Heart left ventricle (tissue), 16 donors: ENCODE measurements at regions not wholly inside any gene's neighbourhood (a gene's known extent, or its start where the extent isn't known, plus 50 kb on each side); places are given as distances from the start of the nearest gene placed in this dataset.

Experiments used
- ATAC-seq, 4 donors: fragments of 200-7000 bp; cut with Tn5 transposase; one replicate each; pipeline ENCODE4 v1.9.1; 2020 to 2022; ENCODE audit warnings: moderate library complexity in 4 of 4, mild to moderate bottlenecking in 3 of 4, moderate number of reproducible peaks in 1 of 4
- DNase-seq, 5 donors: peaks; one replicate each; pipeline ENCODE4 v3.0.0-alpha.2; 2020
- H3K27ac ChIP-seq, 12 donors: fragments of 200-600 bp; sonication (generic) in 4 of 12; one replicate each; pipeline versions ENCODE4 v1.5.0 to v1.8.0; 2016 to 2022; ENCODE audit warnings: mild to moderate bottlenecking in 2 of 12
- H3K27me3 ChIP-seq, 9 donors: fragments of 200-600 bp; sonication (generic) in 2 of 9; one replicate each; pipeline versions ENCODE4 v1.5.1 to v1.8.0; 2016 to 2022; ENCODE audit warnings: mild to moderate bottlenecking in 3 of 9
- H3K36me3 ChIP-seq, 9 donors: fragments of 200-600 bp; sonication (generic) in 2 of 9; one replicate each; pipeline versions ENCODE4 v1.5.0 to v1.8.0; 2018 to 2022; ENCODE audit warnings: mild to moderate bottlenecking in 2 of 9
- H3K4me1 ChIP-seq, 12 donors: fragments of 200-600 bp; sonication (generic) in 4 of 12; one replicate each; pipeline versions ENCODE4 v1.5.0 to v1.8.0; 2016 to 2022; ENCODE audit warnings: mild to moderate bottlenecking in 3 of 12
- H3K4me3 ChIP-seq, 12 donors: fragments of 200-600 bp; sonication (generic) in 4 of 12; one replicate each; pipeline versions ENCODE4 v1.5.0 to v1.8.0; 2017 to 2022; ENCODE audit warnings: mild to moderate bottlenecking in 9 of 12, moderate library complexity in 4 of 12
- H3K9me3 ChIP-seq, 12 donors: fragments of 200-600 bp; sonication (generic) in 4 of 12; one replicate each; pipeline versions ENCODE4 v1.5.0 to v1.8.0; 2016 to 2022; ENCODE audit warnings: mild to moderate bottlenecking in 1 of 12
- POLR2A ChIP-seq, 2 donors: fragments of 450-650 bp; IDR thresholded peaks; one replicate each; pipeline ENCODE4 v1.6.1; 2017; ENCODE audit warnings: antibody characterized with exemption in 2 of 2, mild to moderate bottlenecking in 2 of 2, moderate library complexity in 2 of 2
- WGBS, 4 donors: extraction: QIAGEN DNeasy Blood & Tissue Kit in 2 of 4; methylation state at CpG; one replicate each; pipeline versions ENCODE4 v1.1.5 to v1.1.7; 2013 to 2018; 5-methylcytosine and 5-hydroxymethylcytosine counted together
- intact Hi-C, 10 donors: fragments of 100-400 bp; cut with DNase I; formaldehyde crosslinking; loops; one replicate each; pipeline versions ENCODE4 v1.11.1 to v1.14.2; 2022
- TF ChIP-seq, protein P1 (sequence below), 12 donors: fragments of 200-600 bp; sonication (generic) in 4 of 12; IDR thresholded peaks; one replicate each; pipeline versions ENCODE4 v1.5.0 to v1.8.0; 2018 to 2022; ENCODE audit warnings: antibody characterized with exemption in 12 of 12, mild to moderate bottlenecking in 5 of 12
- donor health status: ischemic (EF 13 %, LVEDD 7.1; RV severe dilation, severe dysfunction).
- donor health status: healthy with polysubstance abuse.
- donor health status: DM: no; HTN: yes; CAD: no.
- donor health status: DM: no; HTN: no; CAD: no.
- donor health status: ischemic (EF 25% LVEDD 6.9; RV normal size, moderate dysfunction).
- donor health status: ischemic (EF 25% LVEDD 5.7; RV mildly dilated, moderate dysfunction).
- donor health status: healthy.
- donor health status: DM: yes; HTN: yes; CAD: no.
- donor health status: ischemic (EF 35%, LVEDD 5.7; RV mildly dilated, moderate dysfunction).
- donor health status: nonischemic (EF 11% LVEDD 7.7; RV severe dilation, severe dysfunction).
- donor health status: DM: yes; HTN: yes; CAD: no.
- donor health status: PGD.
- donor health status: ischemic (EF 29% LVEDD 5.4; RV normal size, mild dysfunction).
- donor health status: nonischemic (EF 23%, LVEDD 6.1; RV moderate dilation, normal function).

DNA sequence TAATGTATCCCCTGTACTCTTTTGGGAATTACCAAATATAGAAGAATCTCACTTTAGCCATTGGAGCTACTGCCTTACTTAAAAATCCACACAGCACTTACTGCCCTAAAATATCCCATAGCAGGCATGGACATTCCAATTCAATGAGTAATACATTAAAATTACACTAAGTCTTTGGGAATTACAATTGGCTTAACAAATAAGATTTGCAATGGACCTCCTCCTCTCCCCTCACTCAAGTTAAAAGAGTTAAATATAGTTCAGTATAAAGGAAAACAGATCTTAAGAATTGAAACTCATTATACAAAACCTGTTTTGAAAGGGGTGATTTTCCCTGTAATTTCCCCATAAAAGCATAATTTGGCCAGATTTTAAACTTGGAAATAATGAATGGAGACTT is 477.1 kb downstream of the SLC16A7 start:
- H3K36me3 ChIP-seq = no peaks in the 10 kb centered on the region
- no peak overlapping the region for H3K4me3 ChIP-seq
- DNase-seq (no peak), ATAC-seq (no peak)
- H3K27me3 ChIP-seq = no peaks in the 10 kb centered on the region
- intact Hi-C loops = no loop called here
- H3K27ac ChIP-seq = no peak overlapping the region
- H3K9me3 ChIP-seq = no peaks in the 10 kb centered on the region
- TF ChIP-seq, protein P1, sequence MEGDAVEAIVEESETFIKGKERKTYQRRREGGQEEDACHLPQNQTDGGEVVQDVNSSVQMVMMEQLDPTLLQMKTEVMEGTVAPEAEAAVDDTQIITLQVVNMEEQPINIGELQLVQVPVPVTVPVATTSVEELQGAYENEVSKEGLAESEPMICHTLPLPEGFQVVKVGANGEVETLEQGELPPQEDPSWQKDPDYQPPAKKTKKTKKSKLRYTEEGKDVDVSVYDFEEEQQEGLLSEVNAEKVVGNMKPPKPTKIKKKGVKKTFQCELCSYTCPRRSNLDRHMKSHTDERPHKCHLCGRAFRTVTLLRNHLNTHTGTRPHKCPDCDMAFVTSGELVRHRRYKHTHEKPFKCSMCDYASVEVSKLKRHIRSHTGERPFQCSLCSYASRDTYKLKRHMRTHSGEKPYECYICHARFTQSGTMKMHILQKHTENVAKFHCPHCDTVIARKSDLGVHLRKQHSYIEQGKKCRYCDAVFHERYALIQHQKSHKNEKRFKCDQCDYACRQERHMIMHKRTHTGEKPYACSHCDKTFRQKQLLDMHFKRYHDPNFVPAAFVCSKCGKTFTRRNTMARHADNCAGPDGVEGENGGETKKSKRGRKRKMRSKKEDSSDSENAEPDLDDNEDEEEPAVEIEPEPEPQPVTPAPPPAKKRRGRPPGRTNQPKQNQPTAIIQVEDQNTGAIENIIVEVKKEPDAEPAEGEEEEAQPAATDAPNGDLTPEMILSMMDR (IDR thresholded peaks at IDR 0.05) = no peak
- no peak for TF ChIP-seq POLR2A (IDR thresholded peaks at IDR 0.05)
- H3K4me1 ChIP-seq = peaks cover 0 to 8% (median 0%) of the 10 kb centered on the region in 12 donors

DNA sequence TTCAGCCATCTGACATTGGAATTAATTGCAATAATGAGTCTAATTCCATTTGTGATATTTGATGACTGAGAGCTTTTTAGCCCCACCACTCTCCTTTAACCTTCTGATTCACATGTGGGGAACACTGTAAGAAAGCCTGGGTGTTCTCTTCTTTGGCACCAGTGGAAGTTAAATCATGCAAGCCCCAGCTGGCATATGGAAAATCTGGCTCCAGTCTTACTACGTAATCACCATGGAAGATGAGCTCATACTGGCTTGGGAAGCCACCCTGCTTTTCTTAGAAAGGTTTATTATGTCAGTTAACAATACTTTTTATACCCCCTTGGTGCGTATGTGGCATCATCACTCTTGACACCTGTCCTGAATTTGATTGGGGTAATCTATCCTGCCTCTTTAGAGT is 479.3 kb downstream of the SLC16A7 start:
- ATAC-seq = no peak
- WGBS, 4 donors = 81 to 89% (median 85%) methylated on average over 2 of the region's 2 CpGs

DNA sequence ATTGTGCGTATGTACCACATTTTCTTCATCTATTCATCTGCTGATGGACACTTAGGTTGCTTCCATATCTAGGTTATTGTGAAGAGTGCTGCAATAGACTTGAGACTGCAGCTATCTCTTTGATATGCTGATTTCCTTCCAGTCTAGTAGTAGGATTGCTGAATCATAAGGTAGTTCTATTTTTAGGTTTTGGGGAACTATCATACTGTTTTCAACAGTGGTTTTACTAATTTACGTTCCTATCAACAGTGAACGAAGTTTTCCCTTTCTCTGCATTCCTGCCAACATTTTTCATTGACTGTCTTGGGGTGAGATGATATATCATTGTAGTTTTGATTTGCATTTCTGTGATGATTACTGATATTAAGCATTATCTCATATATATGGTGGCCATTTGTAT is 482.2 kb downstream of the SLC16A7 start:
- 74 to 80% (median 77%) methylated on average over 3 of the region's 3 CpGs for WGBS, 4 donors
- DNase-seq (no peak), ATAC-seq (no peak)
- Histone ChIP-seq H3K27ac (no peak overlapping the region), H3K4me3 (no peak overlapping the region), H3K27me3 (no peaks in the 10 kb centered on the region), H3K36me3 (no peaks in the 10 kb centered on the region), H3K9me3 (peaks cover 0 to 10% (median 0%) of the 10 kb centered on the region in 12 donors), H3K4me1 (peaks cover 0 to 2% (median 0%) of the 10 kb centered on the region in 12 donors)
- TF ChIP-seq, protein P1 (IDR thresholded peaks at IDR 0.05) = no peak
- TF ChIP-seq POLR2A (IDR thresholded peaks at IDR 0.05) = no peak
- intact Hi-C loops = no loop called here

More for the DNA sequence above, 479.3 kb downstream of the SLC16A7 start:
- peaks cover 0 to 5% (median 0%) of the 10 kb centered on the region in 12 donors for H3K9me3 ChIP-seq
- TF ChIP-seq, protein P1 (IDR thresholded peaks at IDR 0.05) = no peak
- TF ChIP-seq POLR2A (IDR thresholded peaks at IDR 0.05) = no peak
- H3K4me1 ChIP-seq = peaks cover 0 to 8% (median 0%) of the 10 kb centered on the region in 12 donors
- H3K27ac ChIP-seq = no peak overlapping the region
- no peaks in the 10 kb centered on the region for H3K27me3 ChIP-seq
- H3K36me3 ChIP-seq = no peaks in the 10 kb centered on the region
- no peak overlapping the region for H3K4me3 ChIP-seq
- no peak for DNase-seq
- intact Hi-C loops = no loop called here

DNA sequence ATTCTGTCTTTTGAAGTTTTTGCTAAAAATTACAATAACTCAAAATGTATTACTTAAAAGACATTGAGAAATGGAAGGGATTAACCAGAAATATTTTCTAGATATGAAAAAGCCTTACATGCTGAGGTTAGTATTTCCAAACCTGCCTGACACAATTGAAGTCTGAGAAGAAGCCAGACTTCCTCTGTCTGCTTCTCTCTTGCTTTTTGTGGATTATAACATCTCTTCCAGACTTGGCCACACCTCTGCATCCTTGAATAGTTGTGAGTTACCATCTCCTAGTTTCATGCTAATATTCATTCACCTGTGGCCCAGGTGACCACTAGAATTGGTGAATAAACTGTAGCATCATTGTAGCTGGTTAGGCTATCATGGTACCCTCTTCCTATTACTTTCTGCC is 497.6 kb downstream of the SLC16A7 start:
- no peak overlapping the region for H3K4me3 ChIP-seq
- no peak for TF ChIP-seq POLR2A (IDR thresholded peaks at IDR 0.05)
- TF ChIP-seq, protein P1 (IDR thresholded peaks at IDR 0.05) = no peak
- H3K4me1 ChIP-seq = no peaks in the 10 kb centered on the region
- no peak for DNase-seq
- H3K36me3 ChIP-seq = no peaks in the 10 kb centered on the region
- intact Hi-C loops = no loop called here
- H3K27ac ChIP-seq = no peak overlapping the region
- peaks cover 0 to 6% (median 0%) of the 10 kb centered on the region in 12 donors for H3K9me3 ChIP-seq
- ATAC-seq = no peak
- no peaks in the 10 kb centered on the region for H3K27me3 ChIP-seq
